Esophagus squamous epithelium (tissue), 4 donors: ENCODE measurements at regions not wholly inside any gene's neighbourhood (a gene's known extent, or its start where the extent isn't known, plus 50 kb on each side); places are given as distances from the start of the nearest gene placed in this dataset.

Source experiments
- CTCF ChIP-seq, 6 experiments: fragments of 450-650 bp in 4 of 6; fragments of 200-600 bp in 2 of 6; sonication (generic) in 2 of 6; IDR thresholded peaks; one replicate each; pipeline ENCODE4 v1.5.1; 2016 to 2019; ENCODE audit warnings: antibody characterized with exemption in 6 of 6, mild to moderate bottlenecking in 4 of 6, moderate library complexity in 4 of 6
- POLR2A ChIP-seq, 4 donors: fragments of 450-650 bp; IDR thresholded peaks; one replicate each; pipeline ENCODE4 v1.6.1; 2017; ENCODE audit warnings: antibody characterized with exemption in 4 of 4, mild to moderate bottlenecking in 4 of 4, moderate library complexity in 3 of 4

- TF ChIP-seq CTCF (IDR thresholded peaks at IDR 0.05), result no peak
- no peak for TF ChIP-seq POLR2A (IDR thresholded peaks at IDR 0.05)
Observed at GRCh38 chr5:166178411-166179080, 2112.9 kb upstream of the WWC1 start.
